ENCODE measurements at regions not wholly inside any gene's neighbourhood (a gene's known extent, or its start where the extent isn't known, plus 50 kb on each side); places are given as distances from the start of the nearest gene placed in this dataset.

DNA sequence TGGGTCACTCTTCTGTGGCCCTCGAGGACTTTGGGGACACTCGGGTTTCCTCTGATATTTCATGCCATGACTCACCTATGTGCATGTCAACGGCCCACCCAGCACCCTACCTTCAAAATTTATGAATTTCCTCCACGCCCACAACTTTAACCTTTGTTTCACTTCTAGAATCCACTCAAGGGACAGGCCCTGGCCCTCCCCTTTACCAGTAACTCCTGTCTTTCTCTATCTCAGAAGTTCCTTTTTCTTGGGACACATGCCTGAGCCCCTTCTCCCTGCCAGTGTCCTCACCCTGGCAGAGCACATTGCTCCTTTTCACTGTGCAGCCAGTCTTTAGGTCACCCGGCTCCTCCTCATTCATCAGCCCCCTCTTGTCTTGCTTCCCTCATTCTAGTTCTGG is 282.5 kb upstream of the KLF6 start:
- TF ChIP-seq, protein P1, sequence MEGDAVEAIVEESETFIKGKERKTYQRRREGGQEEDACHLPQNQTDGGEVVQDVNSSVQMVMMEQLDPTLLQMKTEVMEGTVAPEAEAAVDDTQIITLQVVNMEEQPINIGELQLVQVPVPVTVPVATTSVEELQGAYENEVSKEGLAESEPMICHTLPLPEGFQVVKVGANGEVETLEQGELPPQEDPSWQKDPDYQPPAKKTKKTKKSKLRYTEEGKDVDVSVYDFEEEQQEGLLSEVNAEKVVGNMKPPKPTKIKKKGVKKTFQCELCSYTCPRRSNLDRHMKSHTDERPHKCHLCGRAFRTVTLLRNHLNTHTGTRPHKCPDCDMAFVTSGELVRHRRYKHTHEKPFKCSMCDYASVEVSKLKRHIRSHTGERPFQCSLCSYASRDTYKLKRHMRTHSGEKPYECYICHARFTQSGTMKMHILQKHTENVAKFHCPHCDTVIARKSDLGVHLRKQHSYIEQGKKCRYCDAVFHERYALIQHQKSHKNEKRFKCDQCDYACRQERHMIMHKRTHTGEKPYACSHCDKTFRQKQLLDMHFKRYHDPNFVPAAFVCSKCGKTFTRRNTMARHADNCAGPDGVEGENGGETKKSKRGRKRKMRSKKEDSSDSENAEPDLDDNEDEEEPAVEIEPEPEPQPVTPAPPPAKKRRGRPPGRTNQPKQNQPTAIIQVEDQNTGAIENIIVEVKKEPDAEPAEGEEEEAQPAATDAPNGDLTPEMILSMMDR (IDR thresholded peaks at IDR 0.05) = no peak
- TF ChIP-seq TCF7L2 (IDR thresholded peaks at IDR 0.05; ENCODE audit: low read depth, low read length) = no peak
- TF ChIP-seq, protein P2, sequence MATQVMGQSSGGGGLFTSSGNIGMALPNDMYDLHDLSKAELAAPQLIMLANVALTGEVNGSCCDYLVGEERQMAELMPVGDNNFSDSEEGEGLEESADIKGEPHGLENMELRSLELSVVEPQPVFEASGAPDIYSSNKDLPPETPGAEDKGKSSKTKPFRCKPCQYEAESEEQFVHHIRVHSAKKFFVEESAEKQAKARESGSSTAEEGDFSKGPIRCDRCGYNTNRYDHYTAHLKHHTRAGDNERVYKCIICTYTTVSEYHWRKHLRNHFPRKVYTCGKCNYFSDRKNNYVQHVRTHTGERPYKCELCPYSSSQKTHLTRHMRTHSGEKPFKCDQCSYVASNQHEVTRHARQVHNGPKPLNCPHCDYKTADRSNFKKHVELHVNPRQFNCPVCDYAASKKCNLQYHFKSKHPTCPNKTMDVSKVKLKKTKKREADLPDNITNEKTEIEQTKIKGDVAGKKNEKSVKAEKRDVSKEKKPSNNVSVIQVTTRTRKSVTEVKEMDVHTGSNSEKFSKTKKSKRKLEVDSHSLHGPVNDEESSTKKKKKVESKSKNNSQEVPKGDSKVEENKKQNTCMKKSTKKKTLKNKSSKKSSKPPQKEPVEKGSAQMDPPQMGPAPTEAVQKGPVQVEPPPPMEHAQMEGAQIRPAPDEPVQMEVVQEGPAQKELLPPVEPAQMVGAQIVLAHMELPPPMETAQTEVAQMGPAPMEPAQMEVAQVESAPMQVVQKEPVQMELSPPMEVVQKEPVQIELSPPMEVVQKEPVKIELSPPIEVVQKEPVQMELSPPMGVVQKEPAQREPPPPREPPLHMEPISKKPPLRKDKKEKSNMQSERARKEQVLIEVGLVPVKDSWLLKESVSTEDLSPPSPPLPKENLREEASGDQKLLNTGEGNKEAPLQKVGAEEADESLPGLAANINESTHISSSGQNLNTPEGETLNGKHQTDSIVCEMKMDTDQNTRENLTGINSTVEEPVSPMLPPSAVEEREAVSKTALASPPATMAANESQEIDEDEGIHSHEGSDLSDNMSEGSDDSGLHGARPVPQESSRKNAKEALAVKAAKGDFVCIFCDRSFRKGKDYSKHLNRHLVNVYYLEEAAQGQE (IDR thresholded peaks at IDR 0.05; ENCODE audit: insufficient read depth in 1 of 2, low read depth in 2 of 2, low read length in 1 of 2) = no peak

Measured in Panc1 (cell line).